ENCODE measurements at regions not wholly inside any gene's neighbourhood (a gene's known extent, or its start where the extent isn't known, plus 50 kb on each side); places are given as distances from the start of the nearest gene placed in this dataset.

DNA sequence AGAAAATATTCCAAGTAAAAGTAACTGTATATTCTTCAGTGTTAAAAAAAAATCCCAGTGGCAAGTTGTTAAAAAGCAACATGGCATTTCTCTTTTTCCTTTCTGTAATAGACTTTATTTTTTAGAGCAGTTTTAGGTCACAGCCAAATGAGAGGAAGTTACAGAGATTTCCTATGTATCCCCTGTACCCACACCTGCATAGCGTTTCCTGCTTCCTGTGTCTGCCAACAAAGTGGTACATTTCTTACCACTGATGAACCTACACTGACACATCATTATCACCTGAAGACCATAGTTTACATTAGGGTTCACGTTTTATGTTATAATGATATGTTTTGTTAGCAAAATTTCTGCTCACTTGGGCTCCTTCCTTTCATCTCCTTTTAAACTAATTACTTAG, 124.7 kb downstream of the GPAT3 start:
- TF ChIP-seq, protein P1, sequence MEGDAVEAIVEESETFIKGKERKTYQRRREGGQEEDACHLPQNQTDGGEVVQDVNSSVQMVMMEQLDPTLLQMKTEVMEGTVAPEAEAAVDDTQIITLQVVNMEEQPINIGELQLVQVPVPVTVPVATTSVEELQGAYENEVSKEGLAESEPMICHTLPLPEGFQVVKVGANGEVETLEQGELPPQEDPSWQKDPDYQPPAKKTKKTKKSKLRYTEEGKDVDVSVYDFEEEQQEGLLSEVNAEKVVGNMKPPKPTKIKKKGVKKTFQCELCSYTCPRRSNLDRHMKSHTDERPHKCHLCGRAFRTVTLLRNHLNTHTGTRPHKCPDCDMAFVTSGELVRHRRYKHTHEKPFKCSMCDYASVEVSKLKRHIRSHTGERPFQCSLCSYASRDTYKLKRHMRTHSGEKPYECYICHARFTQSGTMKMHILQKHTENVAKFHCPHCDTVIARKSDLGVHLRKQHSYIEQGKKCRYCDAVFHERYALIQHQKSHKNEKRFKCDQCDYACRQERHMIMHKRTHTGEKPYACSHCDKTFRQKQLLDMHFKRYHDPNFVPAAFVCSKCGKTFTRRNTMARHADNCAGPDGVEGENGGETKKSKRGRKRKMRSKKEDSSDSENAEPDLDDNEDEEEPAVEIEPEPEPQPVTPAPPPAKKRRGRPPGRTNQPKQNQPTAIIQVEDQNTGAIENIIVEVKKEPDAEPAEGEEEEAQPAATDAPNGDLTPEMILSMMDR (IDR thresholded peaks at IDR 0.05): no peak
- TF ChIP-seq POLR2A (IDR thresholded peaks at IDR 0.05): no peak
